ENCODE measurements at regions not wholly inside any gene's neighbourhood (a gene's known extent, or its start where the extent isn't known, plus 50 kb on each side); places are given as distances from the start of the nearest gene placed in this dataset.

DNA sequence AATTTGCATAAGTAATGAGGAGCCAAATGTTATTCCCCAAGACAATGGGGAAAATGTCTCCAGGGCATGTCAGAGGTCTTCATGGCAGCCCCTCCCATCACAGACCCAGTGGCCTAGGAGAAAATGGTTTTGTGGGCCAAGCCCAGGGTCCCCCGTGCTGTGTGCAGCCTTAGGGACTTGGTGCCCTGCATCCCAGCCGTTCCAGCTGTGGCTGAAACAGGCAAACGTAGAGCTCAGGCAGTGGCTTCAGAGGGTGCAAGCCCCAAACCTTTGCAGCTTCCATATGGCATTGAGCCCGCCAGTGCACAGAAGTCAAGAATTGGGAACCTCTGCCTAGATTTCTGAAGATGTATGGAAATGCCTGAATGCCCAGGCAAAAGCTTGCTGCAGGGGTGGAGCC lies 79.9 kb downstream of the FAM181B start:
- TF ChIP-seq TCF12 (IDR thresholded peaks at IDR 0.05; ENCODE audit: low read depth, low read length) (no peak), SPI1 (IDR thresholded peaks at IDR 0.05; ENCODE audit: borderline replicate concordance, insufficient read depth, low read depth, low read length) (no peak), FOXM1 (IDR thresholded peaks at IDR 0.05; ENCODE audit: low read depth, low read length) (no peak), EP300 (IDR thresholded peaks at IDR 0.05; ENCODE audit: borderline replicate concordance in 1 of 2, control insufficient read depth in 1 of 2, low read depth in 2 of 2, low read length in 2 of 2) (no peak), ZBED1 (IDR thresholded peaks at IDR 0.05; ENCODE audit: borderline replicate concordance) (no peak), NBN (IDR thresholded peaks at IDR 0.05) (no peak), ZNF24 (IDR thresholded peaks at IDR 0.05) (no peak), SMC3 (IDR thresholded peaks at IDR 0.05; ENCODE audit: borderline replicate concordance, low read length) (no peak), JUND (IDR thresholded peaks at IDR 0.05; ENCODE audit: low read depth, low read length) (no peak), ZNF207 (IDR thresholded peaks at IDR 0.05; ENCODE audit: borderline replicate concordance) (no peak)
- TF ChIP-seq, protein P1, sequence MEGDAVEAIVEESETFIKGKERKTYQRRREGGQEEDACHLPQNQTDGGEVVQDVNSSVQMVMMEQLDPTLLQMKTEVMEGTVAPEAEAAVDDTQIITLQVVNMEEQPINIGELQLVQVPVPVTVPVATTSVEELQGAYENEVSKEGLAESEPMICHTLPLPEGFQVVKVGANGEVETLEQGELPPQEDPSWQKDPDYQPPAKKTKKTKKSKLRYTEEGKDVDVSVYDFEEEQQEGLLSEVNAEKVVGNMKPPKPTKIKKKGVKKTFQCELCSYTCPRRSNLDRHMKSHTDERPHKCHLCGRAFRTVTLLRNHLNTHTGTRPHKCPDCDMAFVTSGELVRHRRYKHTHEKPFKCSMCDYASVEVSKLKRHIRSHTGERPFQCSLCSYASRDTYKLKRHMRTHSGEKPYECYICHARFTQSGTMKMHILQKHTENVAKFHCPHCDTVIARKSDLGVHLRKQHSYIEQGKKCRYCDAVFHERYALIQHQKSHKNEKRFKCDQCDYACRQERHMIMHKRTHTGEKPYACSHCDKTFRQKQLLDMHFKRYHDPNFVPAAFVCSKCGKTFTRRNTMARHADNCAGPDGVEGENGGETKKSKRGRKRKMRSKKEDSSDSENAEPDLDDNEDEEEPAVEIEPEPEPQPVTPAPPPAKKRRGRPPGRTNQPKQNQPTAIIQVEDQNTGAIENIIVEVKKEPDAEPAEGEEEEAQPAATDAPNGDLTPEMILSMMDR (IDR thresholded peaks at IDR 0.05 in 2 of 3, conservative IDR thresholded peaks at IDR 0.05 in 1 of 3; ENCODE audit: control insufficient read depth in 2 of 3, extremely low read depth in 1 of 3, insufficient read depth in 1 of 3, low read depth in 3 of 3, low read length in 3 of 3) = no peak
- TF ChIP-seq, protein P2, sequence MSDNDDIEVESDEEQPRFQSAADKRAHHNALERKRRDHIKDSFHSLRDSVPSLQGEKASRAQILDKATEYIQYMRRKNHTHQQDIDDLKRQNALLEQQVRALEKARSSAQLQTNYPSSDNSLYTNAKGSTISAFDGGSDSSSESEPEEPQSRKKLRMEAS (IDR thresholded peaks at IDR 0.05; ENCODE audit: low read depth, low read length) = no peak
- TF ChIP-seq, protein P3, sequence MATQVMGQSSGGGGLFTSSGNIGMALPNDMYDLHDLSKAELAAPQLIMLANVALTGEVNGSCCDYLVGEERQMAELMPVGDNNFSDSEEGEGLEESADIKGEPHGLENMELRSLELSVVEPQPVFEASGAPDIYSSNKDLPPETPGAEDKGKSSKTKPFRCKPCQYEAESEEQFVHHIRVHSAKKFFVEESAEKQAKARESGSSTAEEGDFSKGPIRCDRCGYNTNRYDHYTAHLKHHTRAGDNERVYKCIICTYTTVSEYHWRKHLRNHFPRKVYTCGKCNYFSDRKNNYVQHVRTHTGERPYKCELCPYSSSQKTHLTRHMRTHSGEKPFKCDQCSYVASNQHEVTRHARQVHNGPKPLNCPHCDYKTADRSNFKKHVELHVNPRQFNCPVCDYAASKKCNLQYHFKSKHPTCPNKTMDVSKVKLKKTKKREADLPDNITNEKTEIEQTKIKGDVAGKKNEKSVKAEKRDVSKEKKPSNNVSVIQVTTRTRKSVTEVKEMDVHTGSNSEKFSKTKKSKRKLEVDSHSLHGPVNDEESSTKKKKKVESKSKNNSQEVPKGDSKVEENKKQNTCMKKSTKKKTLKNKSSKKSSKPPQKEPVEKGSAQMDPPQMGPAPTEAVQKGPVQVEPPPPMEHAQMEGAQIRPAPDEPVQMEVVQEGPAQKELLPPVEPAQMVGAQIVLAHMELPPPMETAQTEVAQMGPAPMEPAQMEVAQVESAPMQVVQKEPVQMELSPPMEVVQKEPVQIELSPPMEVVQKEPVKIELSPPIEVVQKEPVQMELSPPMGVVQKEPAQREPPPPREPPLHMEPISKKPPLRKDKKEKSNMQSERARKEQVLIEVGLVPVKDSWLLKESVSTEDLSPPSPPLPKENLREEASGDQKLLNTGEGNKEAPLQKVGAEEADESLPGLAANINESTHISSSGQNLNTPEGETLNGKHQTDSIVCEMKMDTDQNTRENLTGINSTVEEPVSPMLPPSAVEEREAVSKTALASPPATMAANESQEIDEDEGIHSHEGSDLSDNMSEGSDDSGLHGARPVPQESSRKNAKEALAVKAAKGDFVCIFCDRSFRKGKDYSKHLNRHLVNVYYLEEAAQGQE (IDR thresholded peaks at IDR 0.05; ENCODE audit: low read depth, low read length) = no peak
